Small intestine (tissue), 7 donors: ENCODE measurements at regions not wholly inside any gene's neighbourhood (a gene's known extent, or its start where the extent isn't known, plus 50 kb on each side); places are given as distances from the start of the nearest gene placed in this dataset.

Source experiments
- DNase-seq, 2 donors: peaks; one replicate each; pipeline versions ENCODE4 v3.0.0 to v3.0.0-alpha.2; 2013
- FAIRE-seq: peaks from 2 replicates; lab custom pipeline; 2012; peaks lifted over from hg19 to GRCh38; lab: Jason Lieb, UNC
- H3K27ac ChIP-seq, 3 donors: one replicate each; pipeline ENCODE4 v1.5.1; 2013; ENCODE audit warnings: low read length in 2 of 3, mild to moderate bottlenecking in 2 of 3, control low read depth in 1 of 3, inconsistent platforms in 1 of 3, low read depth in 1 of 3, moderate library complexity in 1 of 3
- H3K27me3 ChIP-seq, 3 donors: one replicate each; pipeline ENCODE4 v1.6.1; 2013; ENCODE audit warnings: low read length in 3 of 3, inconsistent platforms in 1 of 3; ENCODE audit not compliant: control insufficient read depth in 3 of 3, insufficient read depth in 3 of 3
- H3K36me3 ChIP-seq, 3 donors: one replicate each; pipeline ENCODE4 v1.6.1; 2013; ENCODE audit warnings: low read length in 3 of 3, inconsistent platforms in 1 of 3, low read depth in 1 of 3, mild to moderate bottlenecking in 1 of 3, moderate library complexity in 1 of 3; ENCODE audit not compliant: control insufficient read depth in 3 of 3, insufficient read depth in 2 of 3
- H3K4me1 ChIP-seq, 3 donors: one replicate each; pipeline ENCODE4 v1.6.1; 2013; ENCODE audit warnings: low read length in 2 of 3, inconsistent platforms in 1 of 3, low read depth in 1 of 3, mild to moderate bottlenecking in 1 of 3, moderate library complexity in 1 of 3; ENCODE audit not compliant: control insufficient read depth in 3 of 3, insufficient read depth in 2 of 3
- H3K4me3 ChIP-seq, 3 donors: one replicate each; pipeline ENCODE4 v1.5.1; 2013; ENCODE audit warnings: low read length in 3 of 3, control low read depth in 1 of 3, inconsistent platforms in 1 of 3, low read depth in 1 of 3, mild to moderate bottlenecking in 1 of 3, moderate library complexity in 1 of 3
- H3K9me3 ChIP-seq, 2 donors: one replicate each; pipeline ENCODE4 v1.6.1; 2013; ENCODE audit warnings: low read depth in 1 of 2, low read length in 1 of 2; ENCODE audit not compliant: control insufficient read depth in 2 of 2, insufficient read depth in 1 of 2
- WGBS, 3 donors: extraction: QIAGEN DNeasy Blood & Tissue Kit; methylation state at CpG; one replicate each; pipeline ENCODE4 v1.1.7; 2013; 5-methylcytosine and 5-hydroxymethylcytosine counted together
- donor health status: healthy with polysubstance abuse.
- donor health status: control.
- donor health status: control.
- donor health status: Bipolar disorder and iron deficiency.
- donor health status: healthy.

DNA sequence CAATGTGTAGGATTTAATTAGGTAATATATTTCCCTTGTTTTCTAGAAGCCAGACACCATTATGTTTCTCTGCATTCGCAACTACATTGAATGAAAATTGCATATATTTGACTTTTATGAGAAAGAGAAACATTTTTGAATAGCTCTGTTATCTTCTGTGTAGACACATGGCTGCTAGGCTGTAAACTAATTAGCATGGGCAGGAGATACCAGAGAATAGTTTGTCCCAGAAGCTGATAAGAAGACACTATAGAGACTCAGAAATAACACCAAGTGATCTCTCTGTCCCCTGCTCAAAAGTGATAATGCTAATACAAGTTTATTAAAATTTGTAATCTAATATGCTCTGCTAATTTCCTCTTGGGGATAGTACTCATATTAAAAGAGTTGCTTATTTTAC is 198.0 kb upstream of the TUSC1 start:
- no peak overlapping the region for H3K4me3 ChIP-seq
- DNase-seq (no peak), FAIRE-seq (no peak)
- H3K27ac ChIP-seq: no peak overlapping the region
- H3K9me3 ChIP-seq: peaks cover 0 to 4% of the 10 kb centered on the region in 2 donors
- H3K36me3 ChIP-seq: no peaks in the 10 kb centered on the region
- H3K4me1 ChIP-seq: no peaks in the 10 kb centered on the region
- WGBS, 3 donors: 67 to 73% (median 68%) methylated on average over 1 of the region's 1 CpG
- H3K27me3 ChIP-seq: no peaks in the 10 kb centered on the region

- no peak for FAIRE-seq
- H3K27ac ChIP-seq: no peak overlapping the region
- no peaks in the 10 kb centered on the region for H3K27me3 ChIP-seq
- no peaks in the 10 kb centered on the region for H3K9me3 ChIP-seq
- no peak for DNase-seq
- H3K4me1 ChIP-seq: no peaks in the 10 kb centered on the region
- no peaks in the 10 kb centered on the region for H3K36me3 ChIP-seq
- 58 to 81% (median 70%) methylated on average over 1 of the region's 1 CpG for WGBS, 3 donors
- H3K4me3 ChIP-seq: no peak overlapping the region
These were observed 186.3 kb upstream of the TUSC1 start for GRCh38 chr9:25864509-25864908.

- Histone ChIP-seq H3K4me3 (no peak overlapping the region), H3K27ac (no peak overlapping the region), H3K4me1 (no peaks in the 10 kb centered on the region), H3K36me3 (no peaks in the 10 kb centered on the region), H3K27me3 (no peaks in the 10 kb centered on the region), H3K9me3 (no peaks in the 10 kb centered on the region)
- FAIRE-seq (no peak), DNase-seq (no peak)
- WGBS, 3 donors: 65 to 77% (median 75%) methylated on average over 2 of the region's 2 CpGs
These were observed 183.2 kb upstream of the TUSC1 start for GRCh38 chr9:25861421-25861820.

GRCh38 chr9:25857147-25857546 is 178.9 kb upstream of the TUSC1 start:
- Histone ChIP-seq H3K9me3 (peaks cover 0 to 3% of the 10 kb centered on the region in 2 donors), H3K27ac (no peak overlapping the region), H3K36me3 (no peaks in the 10 kb centered on the region), H3K27me3 (no peaks in the 10 kb centered on the region), H3K4me3 (no peak overlapping the region), H3K4me1 (no peaks in the 10 kb centered on the region)
- no peak for FAIRE-seq
- WGBS, 3 donors: 50 to 68% (median 53%) methylated on average over 1 of the region's 1 CpG
- DNase-seq: no peak

GRCh38 chr9:25850803-25851202 is 172.6 kb upstream of the TUSC1 start:
- no peak for FAIRE-seq
- H3K4me3 ChIP-seq: no peak overlapping the region
- no peak for DNase-seq
- H3K4me1 ChIP-seq: no peaks in the 10 kb centered on the region
- no peak overlapping the region for H3K27ac ChIP-seq
- no peaks in the 10 kb centered on the region for H3K27me3 ChIP-seq
- H3K9me3 ChIP-seq: peaks cover 0 to 9% of the 10 kb centered on the region in 2 donors
- 40 to 43% (median 41%) methylated on average over 2 of the region's 2 CpGs for WGBS, 3 donors
- H3K36me3 ChIP-seq: no peaks in the 10 kb centered on the region

DNA sequence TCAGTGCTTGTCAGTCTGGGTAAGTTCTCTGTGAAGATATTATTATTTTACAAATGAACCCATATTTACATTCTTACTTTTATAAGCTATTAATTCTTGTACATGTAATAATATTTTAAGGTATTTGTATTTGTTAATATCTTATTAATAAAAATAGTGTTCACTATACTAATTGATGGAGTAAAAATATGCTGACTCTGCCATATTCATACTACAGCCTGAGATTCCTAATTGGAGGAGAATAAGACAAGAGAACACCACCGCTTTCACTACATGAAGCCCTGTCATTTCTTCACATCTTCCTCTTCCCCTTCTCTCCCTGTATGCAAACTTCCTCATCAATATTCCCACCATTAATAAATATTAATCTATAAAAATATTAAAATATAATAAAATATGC is 167.6 kb upstream of the TUSC1 start:
- no peaks in the 10 kb centered on the region for H3K4me1 ChIP-seq

GRCh38 chr9:25830381-25830780 is 152.1 kb upstream of the TUSC1 start:
- DNase-seq (no peak), FAIRE-seq (no peak)
- H3K9me3 ChIP-seq: peaks cover 0 to 4% of the 10 kb centered on the region in 2 donors
- H3K27me3 ChIP-seq: no peaks in the 10 kb centered on the region
- H3K4me3 ChIP-seq: no peak overlapping the region
- WGBS, 3 donors: 90 to 91% (median 91%) methylated on average over 7 of the region's 7 CpGs
- no peaks in the 10 kb centered on the region for H3K36me3 ChIP-seq
- H3K4me1 ChIP-seq: no peaks in the 10 kb centered on the region
- no peak overlapping the region for H3K27ac ChIP-seq

More for the DNA sequence above, 167.6 kb upstream of the TUSC1 start:
- FAIRE-seq (no peak), DNase-seq (no peak)
- 95 to 98% (median 97%) methylated on average over 1 of the region's 1 CpG for WGBS, 3 donors
- Histone ChIP-seq H3K9me3 (peaks cover 0 to 7% of the 10 kb centered on the region in 2 donors), H3K4me3 (no peak overlapping the region), H3K27me3 (no peaks in the 10 kb centered on the region), H3K27ac (no peak overlapping the region), H3K36me3 (no peaks in the 10 kb centered on the region)

GRCh38 chr9:25827626-25828025 is 149.4 kb upstream of the TUSC1 start:
- FAIRE-seq: no peak
- Histone ChIP-seq H3K36me3 (no peaks in the 10 kb centered on the region), H3K4me1 (no peaks in the 10 kb centered on the region), H3K27ac (no peak overlapping the region), H3K9me3 (peaks cover 0 to 4% of the 10 kb centered on the region in 2 donors), H3K27me3 (no peaks in the 10 kb centered on the region), H3K4me3 (no peak overlapping the region)
- 12 to 24% (median 12%) methylated on average over 1 of the region's 1 CpG for WGBS, 3 donors
- DNase-seq: no peak

GRCh38 chr9:25816439-25816838 is 138.2 kb upstream of the TUSC1 start:
- WGBS, 3 donors: 80 to 86% (median 85%) methylated on average over 3 of the region's 3 CpGs
- no peaks in the 10 kb centered on the region for H3K4me1 ChIP-seq
- no peaks in the 10 kb centered on the region for H3K36me3 ChIP-seq
- FAIRE-seq (no peak), DNase-seq (no peak)
- no peaks in the 10 kb centered on the region for H3K9me3 ChIP-seq
- H3K4me3 ChIP-seq: no peak overlapping the region
- H3K27ac ChIP-seq: no peak overlapping the region
- H3K27me3 ChIP-seq: no peaks in the 10 kb centered on the region
